ENCODE measurements at regions not wholly inside any gene's neighbourhood (a gene's known extent, or its start where the extent isn't known, plus 50 kb on each side); places are given as distances from the start of the nearest gene placed in this dataset.

DNA sequence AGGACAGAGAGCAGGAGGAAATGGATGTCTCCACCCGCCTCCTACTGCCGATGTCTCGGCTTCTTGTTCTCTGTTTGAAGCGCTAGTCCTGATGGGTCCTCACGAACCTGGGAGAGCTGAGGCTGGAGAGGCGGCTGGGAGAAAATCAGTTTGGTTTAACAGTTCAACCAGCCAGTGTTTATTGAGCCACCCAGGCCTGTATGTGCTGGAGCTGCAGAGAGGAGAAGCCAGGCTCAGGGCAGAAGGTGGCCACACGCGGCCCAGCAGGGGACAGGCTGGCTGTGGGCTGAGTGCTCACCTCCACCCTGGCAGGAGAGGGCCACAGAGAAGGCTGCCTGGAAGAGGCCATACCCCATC is 202.1 kb downstream of the CYP26B1 start:
- Histone ChIP-seq H3K36me3 (replicated peaks; ENCODE audit: insufficient read depth, low read length) (no peaks in the 10 kb centered on the region), H3K27me3 (replicated peaks; ENCODE audit: insufficient read depth, low read length) (no peaks in the 10 kb centered on the region), H3K9me2 (replicated peaks; ENCODE audit: insufficient read depth, low read length) (no peaks in the 10 kb centered on the region), H4K20me1 (ENCODE audit: insufficient read depth, low read length) (no peaks in the 10 kb centered on the region), H3F3A (ENCODE audit: insufficient read depth, low read length) (no peaks in the 10 kb centered on the region), H3K27ac (ENCODE audit: low read length) (no peak overlapping the region), H3K9me3 (replicated peaks; ENCODE audit: insufficient read depth, low read length) (no peaks in the 10 kb centered on the region), H2AFZ (ENCODE audit: low read length) (no peak overlapping the region), H3K4me2 (ENCODE audit: low read depth, low read length) (no peak overlapping the region), H3K4me3 (ENCODE audit: low read length) (no peak overlapping the region), H3K4me1 (ENCODE audit: low read length) (no peaks in the 10 kb centered on the region), H3K79me2 (ENCODE audit: low read length) (no peaks in the 10 kb centered on the region), H3K9ac (ENCODE audit: low read length) (no peak overlapping the region)
- TF ChIP-seq EZH2 (optimal IDR thresholded peaks at IDR 0.05; ENCODE audit: low read depth, low read length), result no peak
- TF ChIP-seq, protein P1, sequence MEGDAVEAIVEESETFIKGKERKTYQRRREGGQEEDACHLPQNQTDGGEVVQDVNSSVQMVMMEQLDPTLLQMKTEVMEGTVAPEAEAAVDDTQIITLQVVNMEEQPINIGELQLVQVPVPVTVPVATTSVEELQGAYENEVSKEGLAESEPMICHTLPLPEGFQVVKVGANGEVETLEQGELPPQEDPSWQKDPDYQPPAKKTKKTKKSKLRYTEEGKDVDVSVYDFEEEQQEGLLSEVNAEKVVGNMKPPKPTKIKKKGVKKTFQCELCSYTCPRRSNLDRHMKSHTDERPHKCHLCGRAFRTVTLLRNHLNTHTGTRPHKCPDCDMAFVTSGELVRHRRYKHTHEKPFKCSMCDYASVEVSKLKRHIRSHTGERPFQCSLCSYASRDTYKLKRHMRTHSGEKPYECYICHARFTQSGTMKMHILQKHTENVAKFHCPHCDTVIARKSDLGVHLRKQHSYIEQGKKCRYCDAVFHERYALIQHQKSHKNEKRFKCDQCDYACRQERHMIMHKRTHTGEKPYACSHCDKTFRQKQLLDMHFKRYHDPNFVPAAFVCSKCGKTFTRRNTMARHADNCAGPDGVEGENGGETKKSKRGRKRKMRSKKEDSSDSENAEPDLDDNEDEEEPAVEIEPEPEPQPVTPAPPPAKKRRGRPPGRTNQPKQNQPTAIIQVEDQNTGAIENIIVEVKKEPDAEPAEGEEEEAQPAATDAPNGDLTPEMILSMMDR (IDR thresholded peaks at IDR 0.05; ENCODE audit: low read length), result no peak
- TF ChIP-seq EZH2phosphoT487 (IDR thresholded peaks at IDR 0.05; ENCODE audit: low read length), result no peak
- DNase-seq, result no peak

DNA sequence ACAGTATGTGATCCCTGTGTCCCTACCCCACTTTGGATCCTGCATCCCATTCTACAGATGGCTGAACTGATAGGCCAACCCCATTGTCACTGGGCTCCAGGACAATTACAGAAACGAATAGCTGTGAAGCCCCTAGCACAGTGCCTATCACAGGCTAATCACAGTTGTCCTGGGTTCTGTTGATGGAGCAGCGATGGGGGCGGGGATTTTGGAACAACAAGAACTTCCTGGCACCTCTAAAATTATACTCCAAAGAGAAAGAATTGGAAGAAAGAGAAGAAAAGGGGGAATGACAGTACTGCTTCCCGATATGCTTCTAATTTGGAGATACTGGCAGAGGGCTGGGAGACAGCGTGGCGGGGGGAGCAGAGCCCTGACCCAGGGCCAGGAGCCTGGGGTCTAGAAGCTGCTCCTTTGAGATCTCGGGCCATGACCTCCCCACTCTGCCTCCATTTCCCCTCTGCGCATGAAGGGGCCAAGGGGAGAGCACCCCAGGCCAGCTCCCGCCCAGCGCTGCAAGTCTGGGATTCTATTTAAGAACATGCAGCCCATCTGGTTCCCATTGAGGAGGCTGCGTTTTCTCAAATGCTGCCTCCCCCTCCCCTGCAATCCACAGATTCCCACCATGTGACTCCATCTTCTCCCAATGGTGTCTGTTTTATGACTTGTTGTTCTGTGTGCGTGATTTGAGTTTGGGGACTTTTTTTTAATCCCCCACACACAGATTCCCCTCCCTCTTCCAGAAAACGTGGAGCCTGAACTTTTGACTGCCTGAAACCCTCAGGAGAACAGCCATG is 202.7 kb downstream of the CYP26B1 start:
- H3K4me2 ChIP-seq (ENCODE audit: low read depth, low read length), result no peak overlapping the region
- H3K27ac ChIP-seq (ENCODE audit: low read length), result no peak overlapping the region
- no peaks in the 10 kb centered on the region for H3K9me3 ChIP-seq (replicated peaks; ENCODE audit: insufficient read depth, low read length)
- no peaks in the 10 kb centered on the region for H3K9me2 ChIP-seq (replicated peaks; ENCODE audit: insufficient read depth, low read length)
- no peaks in the 10 kb centered on the region for H3K36me3 ChIP-seq (replicated peaks; ENCODE audit: insufficient read depth, low read length)
- no peak overlapping the region for H3K9ac ChIP-seq (ENCODE audit: low read length)
- no peaks in the 10 kb centered on the region for H3F3A ChIP-seq (ENCODE audit: insufficient read depth, low read length)
- H3K4me1 ChIP-seq (ENCODE audit: low read length), result no peaks in the 10 kb centered on the region
- H2AFZ ChIP-seq (ENCODE audit: low read length), result no peak overlapping the region
- H3K4me3 ChIP-seq (ENCODE audit: low read length), result no peak overlapping the region
- TF ChIP-seq EZH2phosphoT487 (IDR thresholded peaks at IDR 0.05; ENCODE audit: low read length) (no peak), EZH2 (optimal IDR thresholded peaks at IDR 0.05; ENCODE audit: low read depth, low read length) (no peak)
- TF ChIP-seq, protein P1 (IDR thresholded peaks at IDR 0.05; ENCODE audit: low read length), result no peak
- no peaks in the 10 kb centered on the region for H4K20me1 ChIP-seq (ENCODE audit: insufficient read depth, low read length)
- H3K79me2 ChIP-seq (ENCODE audit: low read length), result no peaks in the 10 kb centered on the region
- no peaks in the 10 kb centered on the region for H3K27me3 ChIP-seq (replicated peaks; ENCODE audit: insufficient read depth, low read length)
- DNase-seq, result no peak

GRCh38 chr2:71944183-71944550 is 203.5 kb downstream of the CYP26B1 start:
- no peak overlapping the region for H3K4me3 ChIP-seq (ENCODE audit: low read length)
- H3K27ac ChIP-seq (ENCODE audit: low read length), result no peak overlapping the region
- H3K4me2 ChIP-seq (ENCODE audit: low read depth, low read length), result no peak overlapping the region
- no peaks in the 10 kb centered on the region for H3F3A ChIP-seq (ENCODE audit: insufficient read depth, low read length)
- no peak overlapping the region for H2AFZ ChIP-seq (ENCODE audit: low read length)
- no peaks in the 10 kb centered on the region for H3K9me2 ChIP-seq (replicated peaks; ENCODE audit: insufficient read depth, low read length)
- DNase-seq, result no peak
- H3K9me3 ChIP-seq (replicated peaks; ENCODE audit: insufficient read depth, low read length), result no peaks in the 10 kb centered on the region
- H3K36me3 ChIP-seq (replicated peaks; ENCODE audit: insufficient read depth, low read length), result no peaks in the 10 kb centered on the region
- H3K4me1 ChIP-seq (ENCODE audit: low read length), result no peaks in the 10 kb centered on the region
- no peaks in the 10 kb centered on the region for H3K27me3 ChIP-seq (replicated peaks; ENCODE audit: insufficient read depth, low read length)
- H4K20me1 ChIP-seq (ENCODE audit: insufficient read depth, low read length), result no peaks in the 10 kb centered on the region
- H3K79me2 ChIP-seq (ENCODE audit: low read length), result no peaks in the 10 kb centered on the region
- no peak for TF ChIP-seq EZH2 (optimal IDR thresholded peaks at IDR 0.05; ENCODE audit: low read depth, low read length)
- TF ChIP-seq, protein P1 (IDR thresholded peaks at IDR 0.05; ENCODE audit: low read length), result no peak
- TF ChIP-seq EZH2phosphoT487 (IDR thresholded peaks at IDR 0.05; ENCODE audit: low read length), result no peak
- no peak overlapping the region for H3K9ac ChIP-seq (ENCODE audit: low read length)

Measured in MM.1S (cell line).